ENCODE measurements at regions not wholly inside any gene's neighbourhood (a gene's known extent, or its start where the extent isn't known, plus 50 kb on each side); places are given as distances from the start of the nearest gene placed in this dataset.
"Not testable (repeated sequence)": the region's sequence is repeated elsewhere in the genome, so short reads cannot be mapped to it uniquely, and the experiment has no call there.

GRCh38 chr6:78676069-78677007 lies 191.0 kb upstream of the IRAK1BP1 start:
- not testable (repeated sequence) for DNase-seq

DNA sequence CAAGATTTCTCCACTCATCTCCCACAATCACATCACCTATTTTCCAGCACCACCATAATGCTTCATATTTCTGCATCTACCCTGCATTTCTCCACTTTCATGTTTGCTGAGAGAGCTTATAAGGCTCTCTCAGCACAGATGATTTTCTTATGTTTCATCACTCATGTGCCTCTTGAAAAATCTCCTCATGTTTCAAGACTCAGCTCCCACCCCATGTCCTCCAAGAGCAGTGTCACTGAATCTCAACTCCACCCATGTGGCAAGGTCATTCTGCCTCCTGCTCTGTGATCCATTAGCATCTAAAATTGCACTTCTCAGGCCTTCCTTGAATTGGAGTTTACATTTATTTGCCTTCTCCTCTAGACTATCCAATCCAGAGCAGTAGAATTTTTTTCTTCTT lies 178.7 kb upstream of the IRAK1BP1 start:
- DNase-seq: no peak

DNA sequence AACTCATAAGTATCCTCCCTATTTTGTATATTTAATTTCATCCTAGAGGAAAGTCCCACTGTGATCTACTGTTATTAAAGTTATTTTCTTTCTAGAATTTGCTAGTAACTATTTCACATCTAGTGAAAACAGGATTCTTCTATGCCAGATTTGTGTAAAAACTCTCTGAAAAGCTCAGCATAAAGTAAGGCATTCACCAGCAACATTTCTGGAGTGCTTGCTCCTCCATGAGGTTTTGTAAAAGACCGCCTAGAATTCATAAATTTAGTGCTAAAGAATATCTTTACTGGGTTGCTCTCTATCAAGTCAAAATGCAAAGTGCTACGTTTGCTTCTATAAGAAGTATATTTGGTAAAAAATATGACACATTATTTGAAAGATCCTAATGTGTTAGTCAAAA lies 173.5 kb upstream of the IRAK1BP1 start:
- DNase-seq: no peak

DNA sequence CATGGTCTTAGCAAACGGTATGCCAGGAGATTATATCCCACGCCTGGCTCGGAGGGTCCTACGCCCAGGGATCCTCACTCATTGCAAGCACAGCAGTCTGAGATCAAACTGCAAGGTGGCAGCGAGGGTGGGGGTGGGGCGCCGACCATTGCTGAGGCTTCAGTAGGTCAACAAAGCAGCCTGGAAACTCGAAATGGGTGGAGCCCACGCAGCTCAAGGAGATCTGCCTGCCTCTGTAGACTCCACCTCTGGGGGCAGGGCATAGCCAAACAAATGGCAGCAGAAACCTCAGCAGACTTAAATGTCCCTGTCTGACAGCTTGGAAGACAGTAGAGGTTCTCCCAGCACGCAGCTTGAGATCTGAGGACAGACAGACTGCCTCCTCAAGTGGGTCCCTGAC lies 172.7 kb upstream of the IRAK1BP1 start:
- not testable (repeated sequence) for DNase-seq

- DNase-seq: no peak
Measured at GRCh38 chr6:78700991-78701390, 166.4 kb upstream of the IRAK1BP1 start.

- DNase-seq: no peak
Measured at GRCh38 chr6:78701407-78701806, 165.9 kb upstream of the IRAK1BP1 start.

- DNase-seq: no peak
Measured at GRCh38 chr6:78709021-78709420, 158.3 kb upstream of the IRAK1BP1 start.

DNA sequence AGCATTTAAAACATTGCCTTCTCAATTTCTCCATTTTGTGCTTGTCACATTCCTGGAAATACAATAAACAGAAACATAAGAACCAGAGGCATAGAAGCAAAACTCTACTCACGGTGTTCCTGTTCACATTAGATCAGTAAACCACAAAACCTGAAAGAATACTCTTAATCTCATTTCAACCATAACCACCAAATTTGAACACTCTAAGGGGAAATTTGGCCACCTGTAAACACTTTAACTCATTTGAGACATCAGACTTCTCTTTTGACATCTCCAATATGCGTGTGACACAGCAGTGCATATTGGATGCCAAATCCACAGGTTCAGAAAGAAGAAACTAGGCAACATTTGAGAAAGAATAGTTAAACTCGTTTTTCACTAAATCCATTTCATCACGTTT lies 153.8 kb upstream of the IRAK1BP1 start:
- no peak for DNase-seq

GRCh38 chr6:78744144-78744543 lies 123.2 kb upstream of the IRAK1BP1 start:
- DNase-seq: no peak

- DNase-seq: no peak
Measured at GRCh38 chr6:78746457-78746856, 120.9 kb upstream of the IRAK1BP1 start.

GRCh38 chr6:78749326-78749725 lies 118.0 kb upstream of the IRAK1BP1 start:
- DNase-seq: no peak

- DNase-seq: not testable (repeated sequence)
Measured at GRCh38 chr6:78758297-78758798, 109.0 kb upstream of the IRAK1BP1 start.

DNA sequence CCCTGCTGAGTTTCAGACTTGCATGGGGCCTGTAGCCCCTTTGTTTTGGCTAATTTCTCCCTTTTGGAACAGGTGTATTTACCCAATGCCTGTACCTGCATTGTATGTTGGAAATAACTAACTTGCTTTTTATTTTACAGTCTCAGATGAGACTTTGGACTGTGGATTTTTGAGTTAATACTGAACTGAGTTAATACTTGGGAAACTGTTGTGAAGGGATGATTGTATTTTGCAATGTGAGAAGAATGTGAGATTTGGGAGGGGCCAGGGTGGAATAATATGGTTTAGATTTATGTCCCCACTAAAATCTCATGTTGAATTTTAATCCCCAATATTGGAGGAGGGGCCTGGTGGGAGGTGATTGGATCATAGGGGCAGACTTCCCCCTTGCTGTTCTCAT lies 99.1 kb upstream of the IRAK1BP1 start:
- DNase-seq: no peak

- DNase-seq: no peak
Measured at GRCh38 chr6:78770765-78771164, 96.6 kb upstream of the IRAK1BP1 start.

GRCh38 chr6:78771586-78771985 lies 95.8 kb upstream of the IRAK1BP1 start:
- DNase-seq: no peak

DNA sequence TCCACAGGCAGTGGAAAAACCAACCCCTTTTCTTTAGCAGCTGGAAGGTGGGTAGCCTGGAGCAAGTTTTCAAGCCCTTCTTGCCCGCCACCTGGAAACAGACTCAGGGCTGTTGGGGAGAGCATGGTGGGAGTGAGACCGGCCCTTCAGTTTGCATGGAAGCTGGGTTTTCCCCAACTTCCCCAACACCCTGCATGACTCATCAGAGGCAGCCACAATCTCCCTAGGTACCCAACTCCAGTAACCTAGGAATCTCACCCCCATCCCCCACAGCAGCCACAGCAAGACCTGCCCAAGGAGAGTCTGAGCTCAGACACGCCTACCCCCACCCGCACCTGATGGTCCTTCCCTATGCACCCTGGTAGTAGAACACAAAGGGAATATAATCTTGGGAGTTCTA lies 86.3 kb upstream of the IRAK1BP1 start:
- no peak for DNase-seq

- DNase-seq: not testable (repeated sequence)
Measured at GRCh38 chr6:78783366-78783765, 84.0 kb upstream of the IRAK1BP1 start.

DNA sequence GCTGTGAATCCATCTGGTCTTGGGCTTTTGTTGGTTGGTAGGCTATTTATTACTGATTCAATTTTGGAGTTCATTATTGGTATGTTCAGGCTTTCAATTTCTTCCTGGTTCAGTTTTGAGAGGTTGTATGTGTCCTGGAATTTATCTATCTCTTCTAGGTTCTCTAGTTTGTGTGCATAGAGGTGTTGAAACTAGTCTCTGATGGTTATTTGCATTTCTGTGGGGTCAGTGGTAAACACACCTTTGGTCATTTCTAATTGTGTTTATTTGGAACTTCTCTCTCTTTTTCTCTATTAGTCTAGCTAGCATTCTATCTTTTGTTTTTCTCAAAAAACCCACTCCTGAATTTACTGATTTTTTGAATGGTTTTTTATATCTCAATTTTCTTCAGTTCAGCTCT lies 70.1 kb upstream of the IRAK1BP1 start:
- DNase-seq: no peak

- no peak for DNase-seq
Measured at GRCh38 chr6:78799682-78800081, 67.7 kb upstream of the IRAK1BP1 start.

DNA sequence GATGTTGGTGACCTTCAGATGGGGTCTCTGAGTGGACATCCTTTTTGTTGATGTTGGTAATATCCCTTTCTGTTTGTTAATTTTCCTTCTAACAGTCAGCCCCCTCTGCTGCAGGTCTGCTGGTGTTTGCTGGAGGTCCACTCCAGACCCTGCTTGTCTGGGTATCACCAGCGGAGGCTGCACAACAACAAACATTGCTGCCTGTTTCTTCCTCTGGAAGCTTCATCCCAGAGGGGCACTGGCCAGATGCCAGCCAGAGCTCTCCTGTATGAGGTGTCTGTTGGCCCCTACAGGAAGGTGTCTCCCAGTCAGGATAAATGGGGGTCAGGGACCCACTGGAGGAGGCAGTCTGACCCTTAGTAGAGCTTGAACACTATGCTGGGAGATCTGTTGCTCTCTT lies 60.6 kb upstream of the IRAK1BP1 start:
- DNase-seq: not testable (repeated sequence)

GRCh38 chr6:78807655-78808355 lies 59.5 kb upstream of the IRAK1BP1 start:
- not testable (repeated sequence) for DNase-seq

DNA sequence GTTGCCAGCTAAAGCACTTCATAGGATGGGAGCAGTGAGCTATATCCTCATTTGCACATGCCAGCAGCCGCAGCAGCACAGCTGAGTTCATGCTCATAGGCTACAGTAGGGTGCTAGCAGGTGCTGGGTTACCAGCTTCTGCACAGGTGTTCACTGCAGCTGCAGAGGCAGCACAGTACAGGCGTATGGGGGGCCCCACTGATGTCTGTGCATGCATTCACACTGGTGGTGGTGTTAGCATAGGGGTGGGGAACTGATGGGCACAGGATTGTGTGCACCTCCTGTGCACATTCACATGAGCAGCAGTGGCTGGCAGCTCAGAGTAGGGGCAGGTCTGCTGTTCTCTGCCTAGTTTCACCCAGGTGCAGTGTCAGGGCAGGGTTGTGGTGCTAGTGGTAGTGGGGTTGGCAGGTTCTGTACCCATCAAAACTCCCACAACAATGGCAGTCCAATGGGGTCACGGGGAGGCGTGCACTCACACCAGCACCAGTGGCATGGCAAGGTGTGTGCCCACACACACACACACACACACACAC lies 58.9 kb upstream of the IRAK1BP1 start:
- no peak for DNase-seq

- no peak for DNase-seq
Measured at GRCh38 chr6:78808933-78809332, 58.4 kb upstream of the IRAK1BP1 start.

GRCh38 chr6:78810146-78810545 lies 57.2 kb upstream of the IRAK1BP1 start:
- DNase-seq: no peak
